Hepatocyte (in vitro differentiated cells): ENCODE measurements at regions not wholly inside any gene's neighbourhood (a gene's known extent, or its start where the extent isn't known, plus 50 kb on each side); places are given as distances from the start of the nearest gene placed in this dataset.

Source experiments
- CTCF ChIP-seq: fragments of 200-600 bp; sonication (generic); IDR thresholded peaks from 2 replicates; pipeline ENCODE4 v1.5.1; 2016; ENCODE audit warnings: antibody characterized with exemption, mild to moderate bottlenecking; ENCODE audit not compliant: poor library complexity
- EZH2 ChIP-seq: fragments of 200-600 bp; sonication (generic); IDR thresholded peaks from 2 replicates; pipeline ENCODE4 v1.6.1; 2016; ENCODE audit warnings: antibody characterized with exemption, mild to moderate bottlenecking, borderline replicate concordance

GRCh38 chr2:22929998-22930397, 455.0 kb upstream of the KLHL29 start:
- TF ChIP-seq CTCF (no peak), EZH2 (no peak)
